ENCODE measurements at regions not wholly inside any gene's neighbourhood (a gene's known extent, or its start where the extent isn't known, plus 50 kb on each side); places are given as distances from the start of the nearest gene placed in this dataset.

DNA sequence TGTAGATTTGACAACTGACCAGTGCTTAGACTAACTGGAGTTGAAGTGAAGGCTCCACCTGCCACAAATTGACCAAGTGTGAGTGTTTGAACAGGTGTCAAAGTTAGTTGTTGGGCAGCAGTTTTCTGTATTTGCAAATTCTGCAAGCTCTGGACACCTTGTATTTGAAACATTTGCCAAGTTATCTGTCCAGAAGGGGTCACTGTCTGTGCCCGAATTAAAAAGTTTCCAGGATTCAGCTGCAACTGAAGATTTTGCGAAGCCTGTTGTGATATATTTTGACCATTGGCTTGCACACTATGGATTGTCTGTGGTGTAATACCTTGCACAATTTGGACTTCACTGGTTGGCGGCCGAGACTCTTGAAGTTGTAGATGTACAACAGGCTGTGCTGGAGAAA is 1690.7 kb downstream of the SLITRK5 start (continued):
- no peak for TF ChIP-seq ZNF184 (tag by site-specific recombination; IDR thresholded peaks at IDR 0.05)
- TF ChIP-seq ZNF350 (tag by site-specific recombination; IDR thresholded peaks at IDR 0.05) = no peak

DNA sequence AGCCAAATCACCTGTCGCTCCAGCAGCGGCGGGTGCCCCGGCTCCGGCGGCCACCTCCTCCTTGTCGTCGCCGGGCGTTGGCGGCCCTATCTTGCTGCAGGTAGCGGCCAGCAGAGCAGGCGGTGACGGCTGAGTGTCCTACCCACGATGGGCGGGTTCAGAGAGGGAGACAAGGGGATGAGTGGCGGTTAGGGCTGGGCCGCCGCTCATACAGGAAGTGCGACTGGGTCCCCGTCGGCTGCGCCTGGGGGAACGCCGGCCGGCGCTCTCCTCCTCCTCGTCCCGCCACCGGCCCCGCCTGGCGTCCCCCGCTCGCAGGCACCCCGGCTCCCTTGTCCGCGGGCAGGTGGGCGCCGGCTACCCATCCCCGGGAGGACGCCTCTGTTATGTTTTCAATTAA is 1692.0 kb downstream of the SLITRK5 start:
- H3K9me3 ChIP-seq (ENCODE audit: control insufficient read depth, insufficient read depth, low read depth, low read length) = no peaks in the 10 kb centered on the region
- no peak overlapping the region for H3K27ac ChIP-seq (ENCODE audit: extremely low read depth, low read depth, low read length)
- CTCF ChIA-PET = no interaction called here
- POLR2A ChIA-PET = no interaction called here
- H3K36me3 ChIP-seq (ENCODE audit: control insufficient read depth in 2 of 2, insufficient read depth in 1 of 2, low read length in 2 of 2) = no peaks in the 10 kb centered on the region
- H3K4me1 ChIP-seq (ENCODE audit: control insufficient read depth, insufficient read depth, low read length) = no peaks in the 10 kb centered on the region
- 0 out of 2 replicates have a peak, but pooled peaks have one; percentile 42 for TF ChIP-seq ZNF202 (tag by site-specific recombination; IDR thresholded peaks at IDR 0.05; ENCODE audit: borderline replicate concordance)
- TF ChIP-seq, protein P1, sequence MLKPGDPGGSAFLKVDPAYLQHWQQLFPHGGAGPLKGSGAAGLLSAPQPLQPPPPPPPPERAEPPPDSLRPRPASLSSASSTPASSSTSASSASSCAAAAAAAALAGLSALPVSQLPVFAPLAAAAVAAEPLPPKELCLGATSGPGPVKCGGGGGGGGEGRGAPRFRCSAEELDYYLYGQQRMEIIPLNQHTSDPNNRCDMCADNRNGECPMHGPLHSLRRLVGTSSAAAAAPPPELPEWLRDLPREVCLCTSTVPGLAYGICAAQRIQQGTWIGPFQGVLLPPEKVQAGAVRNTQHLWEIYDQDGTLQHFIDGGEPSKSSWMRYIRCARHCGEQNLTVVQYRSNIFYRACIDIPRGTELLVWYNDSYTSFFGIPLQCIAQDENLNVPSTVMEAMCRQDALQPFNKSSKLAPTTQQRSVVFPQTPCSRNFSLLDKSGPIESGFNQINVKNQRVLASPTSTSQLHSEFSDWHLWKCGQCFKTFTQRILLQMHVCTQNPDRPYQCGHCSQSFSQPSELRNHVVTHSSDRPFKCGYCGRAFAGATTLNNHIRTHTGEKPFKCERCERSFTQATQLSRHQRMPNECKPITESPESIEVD (tag by site-specific recombination; IDR thresholded peaks at IDR 0.05) = no peak
- no peak overlapping the region for H3K4me3 ChIP-seq (ENCODE audit: low read depth, low read length)

DNA sequence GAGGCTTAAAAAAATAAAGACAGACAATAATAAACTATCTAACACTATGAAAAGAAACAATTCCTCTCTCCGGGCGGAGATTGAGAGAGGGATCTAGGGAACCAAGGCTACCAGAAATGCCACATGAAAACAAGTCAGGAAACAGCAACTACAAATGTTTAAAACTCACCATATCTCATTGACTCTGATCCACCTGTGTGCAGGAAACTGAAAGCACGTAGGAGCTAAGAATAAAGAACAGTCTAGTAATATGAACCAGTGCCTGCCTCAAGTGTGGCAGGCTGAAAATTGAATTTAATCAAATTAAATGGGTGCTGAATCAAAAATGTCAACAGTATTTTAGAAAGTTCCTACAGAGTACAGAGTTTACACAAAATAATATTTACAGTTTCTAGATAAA is 1701.0 kb downstream of the SLITRK5 start:
- no peak overlapping the region for H3K27ac ChIP-seq (ENCODE audit: extremely low read depth, low read depth, low read length)
- H3K9me3 ChIP-seq (ENCODE audit: control insufficient read depth, insufficient read depth, low read depth, low read length) = no peaks in the 10 kb centered on the region
- H3K4me3 ChIP-seq (ENCODE audit: low read depth, low read length) = no peak overlapping the region
- H3K36me3 ChIP-seq (ENCODE audit: control insufficient read depth in 2 of 2, insufficient read depth in 1 of 2, low read length in 2 of 2) = no peaks in the 10 kb centered on the region
- POLR2A ChIA-PET = no interaction called here
- no peaks in the 10 kb centered on the region for H3K4me1 ChIP-seq (ENCODE audit: control insufficient read depth, insufficient read depth, low read length)
- CTCF ChIA-PET = no interaction called here
- no peak for TF ChIP-seq ZFHX2 (tag by site-specific recombination; conservative IDR thresholded peaks at IDR 0.05)
- no peak for TF ChIP-seq ZNF600 (tag by site-specific recombination; IDR thresholded peaks at IDR 0.05)
- no peak for TF ChIP-seq ZNF658 (tag by site-specific recombination; IDR thresholded peaks at IDR 0.05)
- no peak for TF ChIP-seq ZNF335 (tag by site-specific recombination; conservative IDR thresholded peaks at IDR 0.05)
- TF ChIP-seq REPIN1 (tag by site-specific recombination; IDR thresholded peaks at IDR 0.05; ENCODE audit: low read depth) = no peak

DNA sequence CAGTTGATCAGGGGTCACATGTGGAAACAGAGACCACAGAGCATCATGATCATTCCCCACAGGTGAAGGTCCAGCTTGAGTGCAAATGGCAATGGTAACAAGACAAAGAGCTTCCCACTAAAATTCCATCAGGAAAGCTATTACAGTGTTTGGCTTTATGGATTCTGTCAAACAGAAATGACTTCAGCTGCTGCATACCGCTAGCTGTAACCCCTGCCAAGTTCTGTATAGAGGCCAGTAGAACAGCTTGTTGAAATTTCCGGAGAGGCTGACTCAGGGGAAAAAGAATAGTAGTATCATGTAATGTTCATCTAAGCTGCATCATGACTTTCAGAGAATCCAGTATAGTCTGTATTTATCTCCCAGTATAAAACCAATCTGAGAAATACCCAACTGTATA is 1704.7 kb downstream of the SLITRK5 start:
- ChIA-PET POLR2A (no interaction called here), CTCF (interaction anchor here (1.3 kb wide), 1 partner anchor 320 kb away, joined by 4 read pairs; no protein-coding TSS in a partner anchor)
- Histone ChIP-seq H3K36me3 (ENCODE audit: control insufficient read depth in 2 of 2, insufficient read depth in 1 of 2, low read length in 2 of 2) (no peaks in the 10 kb centered on the region), H3K9me3 (ENCODE audit: control insufficient read depth, insufficient read depth, low read depth, low read length) (no peaks in the 10 kb centered on the region), H3K4me1 (ENCODE audit: control insufficient read depth, insufficient read depth, low read length) (no peaks in the 10 kb centered on the region), H3K4me3 (ENCODE audit: low read depth, low read length) (no peak overlapping the region), H3K27ac (ENCODE audit: extremely low read depth, low read depth, low read length) (no peak overlapping the region)
- TF ChIP-seq ZNF2 (tag by site-specific recombination; IDR thresholded peaks at IDR 0.05) (no peak), ZNF658 (tag by site-specific recombination; IDR thresholded peaks at IDR 0.05) (no peak)

DNA sequence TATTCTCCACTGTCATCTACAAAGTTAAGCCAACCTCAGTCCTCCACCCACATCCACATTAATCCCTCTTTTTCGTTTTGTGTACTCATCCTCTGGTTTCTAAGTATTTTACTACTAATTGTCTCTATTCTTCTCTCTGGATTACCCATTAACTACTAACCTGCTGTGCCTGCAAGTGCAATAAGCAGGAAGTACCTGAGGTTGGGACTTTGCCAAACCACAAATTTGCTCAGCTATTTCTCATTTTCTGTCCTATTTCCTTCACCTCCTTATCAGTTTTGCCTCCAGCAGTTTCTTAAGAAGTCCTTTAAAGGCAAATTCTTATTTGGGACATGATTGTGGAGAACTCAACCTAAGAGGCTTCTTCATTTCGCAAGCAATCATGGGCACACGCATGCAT is 1708.9 kb downstream of the SLITRK5 start:
- 0 out of 2 replicates have a peak, but pooled peaks have one; percentile 45 for TF ChIP-seq TRIM28 (IDR thresholded peaks at IDR 0.05; ENCODE audit: borderline replicate concordance, low read length)
- no peak for TF ChIP-seq ZNF416 (tag by site-specific recombination; IDR thresholded peaks at IDR 0.05)
- TF ChIP-seq, protein P2, sequence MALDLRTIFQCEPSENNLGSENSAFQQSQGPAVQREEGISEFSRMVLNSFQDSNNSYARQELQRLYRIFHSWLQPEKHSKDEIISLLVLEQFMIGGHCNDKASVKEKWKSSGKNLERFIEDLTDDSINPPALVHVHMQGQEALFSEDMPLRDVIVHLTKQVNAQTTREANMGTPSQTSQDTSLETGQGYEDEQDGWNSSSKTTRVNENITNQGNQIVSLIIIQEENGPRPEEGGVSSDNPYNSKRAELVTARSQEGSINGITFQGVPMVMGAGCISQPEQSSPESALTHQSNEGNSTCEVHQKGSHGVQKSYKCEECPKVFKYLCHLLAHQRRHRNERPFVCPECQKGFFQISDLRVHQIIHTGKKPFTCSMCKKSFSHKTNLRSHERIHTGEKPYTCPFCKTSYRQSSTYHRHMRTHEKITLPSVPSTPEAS (tag by site-specific recombination; IDR thresholded peaks at IDR 0.05) = no peak
- TF ChIP-seq ZNF114 (tag by site-specific recombination; IDR thresholded peaks at IDR 0.05) = no peak
- H3K9me3 ChIP-seq (ENCODE audit: control insufficient read depth, insufficient read depth, low read depth, low read length) = no peaks in the 10 kb centered on the region
- CTCF ChIA-PET = no interaction called here
- no peaks in the 10 kb centered on the region for H3K4me1 ChIP-seq (ENCODE audit: control insufficient read depth, insufficient read depth, low read length)
- POLR2A ChIA-PET = no interaction called here
- H3K27ac ChIP-seq (ENCODE audit: extremely low read depth, low read depth, low read length) = no peak overlapping the region
- H3K4me3 ChIP-seq (ENCODE audit: low read depth, low read length) = no peak overlapping the region
- no peaks in the 10 kb centered on the region for H3K36me3 ChIP-seq (ENCODE audit: control insufficient read depth in 2 of 2, insufficient read depth in 1 of 2, low read length in 2 of 2)

Measured in HEK293 (cell line).